Panc1 (cell line): ENCODE measurements at regions not wholly inside any gene's neighbourhood (a gene's known extent, or its start where the extent isn't known, plus 50 kb on each side); places are given as distances from the start of the nearest gene placed in this dataset.

ENCODE experiments used
- ATAC-seq: fragments of 200-7000 bp; cut with Tn5 transposase; 2 replicates; pipeline ENCODE4 v1.9.1; 2020; ENCODE audit warnings: mild to moderate bottlenecking, moderate library complexity
- BruUV-seq: library from RNA; stranded (reverse); fragments of 400-500 nt; replicated peaks from 2 replicates; lab custom pipeline; 2021; lab: Mats Ljungman, UMichigan
- CTCF ChIA-PET: fragments of 300-600 bp; sonication (Branson Sonifier 250); formaldehyde crosslinking; loops from one replicate; lab custom pipeline; 2022; ENCODE audit warnings: antibody characterized with exemption; lab: Charles Lee
- POLR2A ChIA-PET: fragments of 300-600 bp; sonication (Branson Sonifier 250); formaldehyde crosslinking; loops from one replicate; lab custom pipeline; 2022; ENCODE audit warnings: antibody characterized with exemption; lab: Charles Lee
- DNase-seq: peaks from one replicate; pipeline ENCODE4 v3.0.0-alpha.2; 2010; ENCODE audit warnings: low read depth, low spot score
- H3K27ac ChIP-seq: 2 replicates; pipeline ENCODE4 v1.5.1; 2011; ENCODE audit warnings: mild to moderate bottlenecking, low read length, inconsistent platforms
- H3K27me3 ChIP-seq: fragments of 200-500 bp; sonication (Bioruptor generic); 2 replicates; pipeline ENCODE4 v1.6.0; 2014; ENCODE audit warnings: low read length, inconsistent platforms; ENCODE audit not compliant: control insufficient read depth, insufficient read depth
- H3K36me3 ChIP-seq: fragments of 200-500 bp; sonication (Bioruptor generic); 2 replicates; pipeline ENCODE4 v1.5.1; 2014; ENCODE audit warnings: inconsistent platforms, mild to moderate bottlenecking, low read length, moderate library complexity; ENCODE audit not compliant: control insufficient read depth, insufficient read depth
- H3K4me1 ChIP-seq: 2 replicates; pipeline ENCODE4 v1.5.1; 2011; ENCODE audit warnings: inconsistent platforms, mild to moderate bottlenecking, low read length, moderate library complexity; ENCODE audit not compliant: control insufficient read depth, insufficient read depth
- H3K4me3 ChIP-seq, 2 experiments: 2 replicates each; pipeline ENCODE4 v1.5.1; 2011 to 2012; ENCODE audit warnings: low read depth in 2 of 2, low read length in 2 of 2, mild to moderate bottlenecking in 2 of 2, inconsistent platforms in 1 of 2, moderate library complexity in 1 of 2
- H3K9me3 ChIP-seq: fragments of 200-500 bp; sonication (Bioruptor generic); 2 replicates; pipeline ENCODE4 v1.5.1; 2014; ENCODE audit warnings: low read depth, mild to moderate bottlenecking, inconsistent platforms, low read length, moderate library complexity; ENCODE audit not compliant: control insufficient read depth, insufficient read depth
- CTCF ChIP-seq: fragments of 450-650 bp; IDR thresholded peaks from 2 replicates; pipeline ENCODE4 v1.5.1; 2017; ENCODE audit warnings: mild to moderate bottlenecking
- POLR2AphosphoS5 ChIP-seq: IDR thresholded peaks from 2 replicates; pipeline ENCODE4 v1.6.1; 2012; ENCODE audit warnings: mild to moderate bottlenecking, low read depth, low read length, moderate library complexity
- REST ChIP-seq, 2 experiments: IDR thresholded peaks; 2 replicates each; pipeline ENCODE4 v1.6.1; 2011 to 2012; ENCODE audit warnings: low read depth in 2 of 2, control low read depth in 1 of 2, low read length in 1 of 2, mild to moderate bottlenecking in 1 of 2, moderate library complexity in 1 of 2; ENCODE audit not compliant: insufficient read depth in 1 of 2
- SIN3A ChIP-seq: IDR thresholded peaks from 2 replicates; pipeline ENCODE4 v1.6.1; 2012; ENCODE audit warnings: low read depth, mild to moderate bottlenecking, low read length, moderate library complexity, borderline replicate concordance; ENCODE audit not compliant: insufficient read depth
- TCF7L2 ChIP-seq: IDR thresholded peaks from 2 replicates; pipeline ENCODE4 v1.6.1; 2011; ENCODE audit warnings: mild to moderate bottlenecking, low read depth, low read length, inconsistent platforms
- in situ Hi-C: cut with HindIII; loops from 2 replicates; pipeline ENCODE4 v1.10.0; 2016; ENCODE audit warnings: low sequenced_read_pairs, low pct_unique_long_range_greater_than_20kb
- intact Hi-C: fragments of 100-400 bp; cut with micrococcal nuclease; formaldehyde crosslinking; loops from one replicate; pipeline ENCODE4 v1.10.0; 2022; ENCODE audit not compliant: unreplicated experiment

GRCh38 chr2:210376694-210377093 is 61.7 kb upstream of the MYL1 start:
- no TSS peak for BruUV-seq
- POLR2A ChIA-PET = no interaction called here
- in situ Hi-C loops = no loop called here
- no peaks in the 10 kb centered on the region for H3K4me1 ChIP-seq
- H3K27me3 ChIP-seq = no peaks in the 10 kb centered on the region
- no peak overlapping the region for H3K4me3 ChIP-seq
- no peaks in the 10 kb centered on the region for H3K36me3 ChIP-seq
- TF ChIP-seq SIN3A (no peak), REST (IDR thresholded peaks at IDR 0.05; ENCODE audit: insufficient read depth in 1 of 2, low read depth in 2 of 2, low read length in 1 of 2) (no peak), POLR2AphosphoS5 (no peak), CTCF (no peak), TCF7L2 (no peak)
- H3K27ac ChIP-seq = no peak overlapping the region
- CTCF ChIA-PET = interaction anchor here (0.9 kb wide), 1 partner anchor 15 kb away, joined by 6 read pairs; no protein-coding TSS in a partner anchor
- ATAC-seq (no peak), DNase-seq (no peak)
- H3K9me3 ChIP-seq = no peaks in the 10 kb centered on the region
- intact Hi-C loops = no loop called here

GRCh38 chr2:210370562-210370961 is 55.6 kb upstream of the MYL1 start:
- no TSS peak for BruUV-seq
- H3K27me3 ChIP-seq = no peaks in the 10 kb centered on the region
- no peaks in the 10 kb centered on the region for H3K36me3 ChIP-seq
- H3K9me3 ChIP-seq = no peaks in the 10 kb centered on the region
- in situ Hi-C loops = no loop called here
- DNase-seq (no peak), ATAC-seq (no peak)
- no peak overlapping the region for H3K27ac ChIP-seq
- ChIA-PET POLR2A (no interaction called here), CTCF (no interaction called here)
- H3K4me3 ChIP-seq = no peak overlapping the region
- TF ChIP-seq SIN3A (no peak), TCF7L2 (no peak), POLR2AphosphoS5 (no peak), REST (IDR thresholded peaks at IDR 0.05; ENCODE audit: insufficient read depth in 1 of 2, low read depth in 2 of 2, low read length in 1 of 2) (no peak), CTCF (no peak)
- no peaks in the 10 kb centered on the region for H3K4me1 ChIP-seq
- intact Hi-C loops = no loop called here
